ENCODE measurements at regions not wholly inside any gene's neighbourhood (a gene's known extent, or its start where the extent isn't known, plus 50 kb on each side); places are given as distances from the start of the nearest gene placed in this dataset.

GRCh38 chr1:73782901-73783300 lies 415.1 kb downstream of the LRRIQ3 start:
- no peaks in the 10 kb centered on the region for H3K4me1 Mint-ChIP-seq
- no peaks in the 10 kb centered on the region for H3K36me3 Mint-ChIP-seq (ENCODE audit: low read depth)
- H3K9me3 ChIP-seq (ENCODE audit: control insufficient read depth, low read length, poor library complexity, severe bottlenecking), result peaks cover 2% of the 10 kb centered on the region
- ATAC-seq (no peak), DNase-seq (no peak)
- no peak overlapping the region for H3K4me3 Mint-ChIP-seq
- H3K27ac Mint-ChIP-seq, result no peak overlapping the region
- H3K27me3 Mint-ChIP-seq, result no peaks in the 10 kb centered on the region

DNA sequence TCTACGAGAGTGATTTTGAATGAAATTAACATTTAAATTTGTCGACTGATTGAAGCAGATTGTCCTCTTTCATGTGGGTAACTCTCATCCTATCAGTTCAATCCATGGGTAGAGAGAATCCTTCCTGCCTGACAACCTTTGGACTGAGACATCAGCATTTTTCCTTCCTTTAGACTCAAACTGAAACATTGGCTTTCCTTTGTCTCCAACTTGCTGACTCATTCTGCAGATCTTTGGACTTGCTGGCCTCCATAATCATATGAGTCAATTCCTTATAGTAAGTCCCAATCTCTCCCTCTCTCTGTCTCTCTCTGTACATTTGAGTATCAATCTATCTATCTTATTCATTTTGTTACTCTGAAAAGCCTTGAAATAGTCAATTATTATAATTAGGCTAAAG lies 416.7 kb downstream of the LRRIQ3 start:
- H3K9me3 ChIP-seq (ENCODE audit: control insufficient read depth, low read length, poor library complexity, severe bottlenecking), result peaks cover 2% of the 10 kb centered on the region
- DNase-seq (no peak), ATAC-seq (no peak)
- no peak overlapping the region for H3K27ac Mint-ChIP-seq
- no peaks in the 10 kb centered on the region for H3K36me3 Mint-ChIP-seq (ENCODE audit: low read depth)
- no peaks in the 10 kb centered on the region for H3K27me3 Mint-ChIP-seq
- no peaks in the 10 kb centered on the region for H3K4me1 Mint-ChIP-seq
- H3K4me3 Mint-ChIP-seq, result no peak overlapping the region

DNA sequence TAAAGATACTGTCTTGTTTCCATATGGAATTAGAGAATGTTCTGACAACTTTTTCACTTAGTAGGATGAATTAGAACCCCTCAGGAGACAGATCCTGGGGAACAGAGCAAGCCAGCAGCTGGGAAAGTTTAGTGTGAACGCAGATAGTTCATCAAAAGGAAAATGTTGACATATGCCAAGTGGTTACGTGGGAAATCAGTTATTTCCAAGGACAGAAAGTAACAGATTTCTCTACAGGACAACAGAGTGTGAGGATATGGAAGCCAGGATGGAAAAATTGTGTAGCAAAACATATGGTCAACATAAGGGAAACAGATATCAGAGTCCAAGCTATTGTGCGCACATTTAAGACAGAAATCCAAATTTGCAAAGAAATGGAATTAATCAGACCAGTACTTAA lies 419.5 kb downstream of the LRRIQ3 start:
- no peak overlapping the region for H3K4me3 Mint-ChIP-seq
- H3K36me3 Mint-ChIP-seq (ENCODE audit: low read depth), result no peaks in the 10 kb centered on the region
- no peaks in the 10 kb centered on the region for H3K4me1 Mint-ChIP-seq
- no peaks in the 10 kb centered on the region for H3K9me3 ChIP-seq (ENCODE audit: control insufficient read depth, low read length, poor library complexity, severe bottlenecking)
- DNase-seq, result no peak
- no peak overlapping the region for H3K27ac Mint-ChIP-seq
- H3K27me3 Mint-ChIP-seq, result no peaks in the 10 kb centered on the region
- ATAC-seq, result no peak

DNA sequence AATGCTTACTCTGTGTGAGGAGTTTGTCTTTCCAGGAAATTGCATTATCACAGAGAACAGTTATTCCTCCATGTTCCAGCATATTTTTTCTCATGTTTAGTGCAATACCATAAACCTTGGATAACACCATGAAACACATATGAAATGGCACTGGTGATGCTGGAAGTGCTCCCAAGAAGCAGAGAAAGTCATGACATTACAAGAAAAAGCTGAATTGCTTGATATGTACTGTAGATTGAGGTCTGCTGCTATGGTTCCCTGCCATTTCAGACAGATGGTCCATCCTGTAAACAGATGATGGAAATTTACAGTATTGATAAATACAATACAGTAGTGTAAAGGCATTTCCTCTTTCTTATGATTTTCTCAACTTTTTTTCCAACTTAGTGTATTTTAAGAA lies 422.1 kb downstream of the LRRIQ3 start:
- Mint-ChIP-seq H3K4me1 (no peaks in the 10 kb centered on the region), H3K27me3 (no peaks in the 10 kb centered on the region), H3K4me3 (no peak overlapping the region), H3K36me3 (ENCODE audit: low read depth) (no peaks in the 10 kb centered on the region), H3K27ac (no peak overlapping the region)
- DNase-seq (no peak), ATAC-seq (no peak)
- H3K9me3 ChIP-seq (ENCODE audit: control insufficient read depth, low read length, poor library complexity, severe bottlenecking), result no peaks in the 10 kb centered on the region

- Mint-ChIP-seq H3K27me3 (no peaks in the 10 kb centered on the region), H3K4me3 (no peak overlapping the region), H3K4me1 (no peaks in the 10 kb centered on the region), H3K27ac (no peak overlapping the region), H3K36me3 (ENCODE audit: low read depth) (no peaks in the 10 kb centered on the region)
- DNase-seq (no peak), ATAC-seq (no peak)
- H3K9me3 ChIP-seq (ENCODE audit: control insufficient read depth, low read length, poor library complexity, severe bottlenecking), result no peaks in the 10 kb centered on the region
Measured at GRCh38 chr1:73772941-73773340, 425.0 kb downstream of the LRRIQ3 start.

- no peaks in the 10 kb centered on the region for H3K4me1 Mint-ChIP-seq
- DNase-seq (no peak), ATAC-seq (no peak)
- H3K9me3 ChIP-seq (ENCODE audit: control insufficient read depth, low read length, poor library complexity, severe bottlenecking), result no peaks in the 10 kb centered on the region
- no peak overlapping the region for H3K4me3 Mint-ChIP-seq
- H3K27ac Mint-ChIP-seq, result no peak overlapping the region
- H3K36me3 Mint-ChIP-seq (ENCODE audit: low read depth), result no peaks in the 10 kb centered on the region
- H3K27me3 Mint-ChIP-seq, result no peaks in the 10 kb centered on the region
Measured at GRCh38 chr1:73771396-73771795, 426.6 kb downstream of the LRRIQ3 start.

GRCh38 chr1:73770109-73770905 lies 427.7 kb downstream of the LRRIQ3 start:
- Mint-ChIP-seq H3K27me3 (no peaks in the 10 kb centered on the region), H3K4me3 (no peak overlapping the region), H3K27ac (no peak overlapping the region), H3K36me3 (ENCODE audit: low read depth) (no peaks in the 10 kb centered on the region), H3K4me1 (no peaks in the 10 kb centered on the region)
- ATAC-seq (no peak), DNase-seq (no peak)
- no peaks in the 10 kb centered on the region for H3K9me3 ChIP-seq (ENCODE audit: control insufficient read depth, low read length, poor library complexity, severe bottlenecking)

- Mint-ChIP-seq H3K4me3 (no peak overlapping the region), H3K4me1 (no peaks in the 10 kb centered on the region), H3K27me3 (no peaks in the 10 kb centered on the region), H3K36me3 (ENCODE audit: low read depth) (no peaks in the 10 kb centered on the region), H3K27ac (no peak overlapping the region)
- H3K9me3 ChIP-seq (ENCODE audit: control insufficient read depth, low read length, poor library complexity, severe bottlenecking), result no peaks in the 10 kb centered on the region
- DNase-seq, result no peak
- ATAC-seq, result no peak
Measured at GRCh38 chr1:73766786-73767348, 431.1 kb downstream of the LRRIQ3 start.

DNA sequence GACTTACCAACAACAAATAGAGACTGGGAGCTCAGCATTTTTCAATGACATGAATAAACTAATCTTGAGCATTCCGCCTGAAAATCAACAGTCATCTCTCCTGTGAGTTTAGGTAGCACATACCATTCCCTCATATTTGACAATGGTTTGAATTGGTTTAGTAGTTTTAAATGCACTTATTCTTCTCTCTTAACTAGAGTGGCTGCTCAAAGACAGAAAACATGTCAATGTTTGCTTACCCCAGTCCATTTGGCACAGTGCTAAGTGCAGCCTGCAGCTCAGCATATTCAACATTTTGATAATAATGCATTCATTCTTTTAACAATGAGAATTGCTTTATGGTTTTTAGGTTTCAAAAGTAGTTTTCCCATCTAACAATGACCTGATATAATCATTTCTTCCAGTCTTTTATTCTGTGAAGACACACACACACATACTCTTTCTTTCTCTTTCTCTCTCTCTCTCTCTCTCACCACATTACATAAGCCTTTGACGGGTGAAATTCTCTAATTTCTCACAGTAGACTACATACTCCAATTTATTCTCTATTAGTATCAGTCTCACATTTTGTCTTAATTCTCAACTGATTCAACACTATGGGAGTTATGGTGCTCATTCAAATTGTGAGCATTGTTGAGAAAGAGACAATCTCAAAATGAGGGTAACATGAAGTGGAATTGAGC lies 432.3 kb downstream of the LRRIQ3 start:
- no peak overlapping the region for H3K4me3 Mint-ChIP-seq
- no peaks in the 10 kb centered on the region for H3K27me3 Mint-ChIP-seq
- H3K4me1 Mint-ChIP-seq, result no peaks in the 10 kb centered on the region
- no peak overlapping the region for H3K27ac Mint-ChIP-seq
- no peaks in the 10 kb centered on the region for H3K36me3 Mint-ChIP-seq (ENCODE audit: low read depth)
- DNase-seq (no peak), ATAC-seq (no peak)
- H3K9me3 ChIP-seq (ENCODE audit: control insufficient read depth, low read length, poor library complexity, severe bottlenecking), result no peaks in the 10 kb centered on the region

- H3K27me3 Mint-ChIP-seq, result no peaks in the 10 kb centered on the region
- H3K4me1 Mint-ChIP-seq, result no peaks in the 10 kb centered on the region
- no peak overlapping the region for H3K27ac Mint-ChIP-seq
- H3K36me3 Mint-ChIP-seq (ENCODE audit: low read depth), result no peaks in the 10 kb centered on the region
- ATAC-seq, result no peak
- no peaks in the 10 kb centered on the region for H3K9me3 ChIP-seq (ENCODE audit: control insufficient read depth, low read length, poor library complexity, severe bottlenecking)
- no peak for DNase-seq
- H3K4me3 Mint-ChIP-seq, result no peak overlapping the region
Measured at GRCh38 chr1:73761559-73761958, 436.4 kb downstream of the LRRIQ3 start.

DNA sequence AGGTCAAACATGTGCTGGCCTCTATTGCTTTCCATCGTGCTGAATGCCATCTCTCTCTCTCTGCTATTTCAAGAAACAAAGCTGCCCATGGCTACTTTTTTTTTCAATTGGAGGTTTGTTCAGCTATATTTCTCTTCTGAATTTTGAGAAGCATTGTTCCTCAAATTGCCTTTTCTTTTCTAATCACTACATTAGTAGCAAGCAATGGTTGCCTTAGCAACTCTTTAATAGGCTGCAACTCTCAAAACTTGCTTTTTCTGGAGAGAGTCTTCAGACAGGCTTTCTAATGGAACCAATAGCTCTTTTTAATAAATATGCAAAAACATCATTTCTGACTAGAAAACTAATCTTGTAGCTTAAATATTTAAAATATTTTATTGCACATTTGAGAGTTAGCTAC lies 439.0 kb downstream of the LRRIQ3 start:
- H3K4me1 Mint-ChIP-seq, result no peaks in the 10 kb centered on the region
- no peaks in the 10 kb centered on the region for H3K9me3 ChIP-seq (ENCODE audit: control insufficient read depth, low read length, poor library complexity, severe bottlenecking)
- H3K27ac Mint-ChIP-seq, result no peak overlapping the region
- ATAC-seq (no peak), DNase-seq (no peak)
- no peaks in the 10 kb centered on the region for H3K27me3 Mint-ChIP-seq
- no peak overlapping the region for H3K4me3 Mint-ChIP-seq
- H3K36me3 Mint-ChIP-seq (ENCODE audit: low read depth), result no peaks in the 10 kb centered on the region

DNA sequence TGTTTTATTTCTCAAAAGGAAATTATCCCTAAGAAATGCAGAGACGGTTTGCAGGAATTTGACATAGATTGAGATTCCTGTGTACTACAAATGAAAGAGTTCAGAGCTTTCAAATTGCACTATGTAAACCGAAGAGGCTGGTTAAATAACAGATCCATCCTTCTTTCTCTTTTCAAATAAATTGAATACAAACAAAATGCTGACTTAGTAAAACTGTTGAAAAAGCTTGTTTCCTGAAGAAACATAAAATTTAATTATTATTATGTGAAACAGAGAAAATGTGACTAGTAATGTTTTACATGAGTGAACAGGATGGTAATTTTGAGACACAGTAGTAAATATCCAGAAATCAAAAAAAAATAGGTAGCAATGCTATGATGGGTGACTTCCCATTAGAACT lies 441.2 kb downstream of the LRRIQ3 start:
- no peak for ATAC-seq
- H3K9me3 ChIP-seq (ENCODE audit: control insufficient read depth, low read length, poor library complexity, severe bottlenecking), result no peaks in the 10 kb centered on the region
- Mint-ChIP-seq H3K36me3 (ENCODE audit: low read depth) (no peaks in the 10 kb centered on the region), H3K27me3 (no peaks in the 10 kb centered on the region), H3K27ac (no peak overlapping the region), H3K4me1 (no peaks in the 10 kb centered on the region), H3K4me3 (no peak overlapping the region)
- no peak for DNase-seq

DNA sequence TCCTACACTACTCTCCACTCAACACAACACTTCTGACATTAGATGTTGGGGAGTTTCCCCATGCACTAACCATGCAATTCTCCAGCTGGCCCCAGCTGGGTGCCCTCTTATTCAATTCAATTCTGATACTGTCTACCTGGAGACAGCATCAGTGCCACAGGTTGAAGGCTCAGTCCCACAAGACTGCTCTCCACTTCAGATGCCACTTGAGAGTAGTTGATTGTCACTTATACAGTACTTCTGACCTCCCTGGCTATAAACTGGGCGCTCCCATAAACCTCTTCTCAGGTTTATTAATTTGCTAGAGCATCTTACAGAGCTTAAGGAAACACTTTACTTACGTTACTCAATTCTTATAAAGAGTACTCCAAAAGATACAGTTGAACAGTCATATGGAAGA lies 442.3 kb downstream of the LRRIQ3 start:
- H3K9me3 ChIP-seq (ENCODE audit: control insufficient read depth, low read length, poor library complexity, severe bottlenecking), result no peaks in the 10 kb centered on the region
- no peak overlapping the region for H3K27ac Mint-ChIP-seq
- ATAC-seq (no peak), DNase-seq (no peak)
- H3K27me3 Mint-ChIP-seq, result no peaks in the 10 kb centered on the region
- H3K36me3 Mint-ChIP-seq (ENCODE audit: low read depth), result no peaks in the 10 kb centered on the region
- no peak overlapping the region for H3K4me3 Mint-ChIP-seq
- H3K4me1 Mint-ChIP-seq, result no peaks in the 10 kb centered on the region

DNA sequence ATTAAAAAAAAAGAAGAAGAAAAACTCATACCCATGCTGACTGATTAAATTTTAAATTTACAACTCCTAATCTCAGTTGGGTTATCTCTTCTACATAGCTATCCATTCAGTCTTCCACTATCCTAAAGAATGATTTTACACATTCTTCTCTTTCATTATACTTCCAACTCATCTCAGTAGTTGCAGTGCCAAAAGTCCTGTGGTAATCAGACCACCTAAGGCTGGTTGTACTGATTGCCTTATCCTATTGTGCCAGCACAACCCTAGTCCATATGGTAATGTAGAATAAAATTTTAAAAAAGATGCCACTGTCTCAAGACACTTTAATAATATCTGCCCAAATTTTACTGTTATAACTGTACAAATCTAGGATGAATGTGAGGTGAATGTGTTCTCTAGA lies 448.0 kb downstream of the LRRIQ3 start:
- DNase-seq, result no peak
- no peaks in the 10 kb centered on the region for H3K9me3 ChIP-seq (ENCODE audit: control insufficient read depth, low read length, poor library complexity, severe bottlenecking)
- no peak overlapping the region for H3K4me3 Mint-ChIP-seq
- no peaks in the 10 kb centered on the region for H3K36me3 Mint-ChIP-seq (ENCODE audit: low read depth)
- no peak overlapping the region for H3K27ac Mint-ChIP-seq
- ATAC-seq, result no peak
- H3K27me3 Mint-ChIP-seq, result no peaks in the 10 kb centered on the region
- H3K4me1 Mint-ChIP-seq, result no peaks in the 10 kb centered on the region

Measured in T-helper 17 cell (primary cell).